Loucy (cell line): ENCODE measurements at regions not wholly inside any gene's neighbourhood (a gene's known extent, or its start where the extent isn't known, plus 50 kb on each side); places are given as distances from the start of the nearest gene placed in this dataset.

Experiments used
- CTCF ChIP-seq: fragments of 200-600 bp; sonication (generic); conservative IDR thresholded peaks from 2 replicates; pipeline ENCODE4 v1.5.1; 2014; ENCODE audit warnings: mild to moderate bottlenecking, antibody characterized with exemption, low read length
- EZH2phosphoT487 ChIP-seq: fragments of 200-600 bp; IDR thresholded peaks from 2 replicates; pipeline ENCODE4 v1.6.1; 2018; ENCODE audit warnings: antibody characterized with exemption, mild to moderate bottlenecking, moderate library complexity, borderline replicate concordance

- no peak for TF ChIP-seq CTCF
- TF ChIP-seq EZH2phosphoT487, result no peak
These were observed 59.4 kb upstream of the ARSJ start for GRCh38 chr4:114038762-114039387.
